ENCODE measurements at regions not wholly inside any gene's neighbourhood (a gene's known extent, or its start where the extent isn't known, plus 50 kb on each side); places are given as distances from the start of the nearest gene placed in this dataset.

DNA sequence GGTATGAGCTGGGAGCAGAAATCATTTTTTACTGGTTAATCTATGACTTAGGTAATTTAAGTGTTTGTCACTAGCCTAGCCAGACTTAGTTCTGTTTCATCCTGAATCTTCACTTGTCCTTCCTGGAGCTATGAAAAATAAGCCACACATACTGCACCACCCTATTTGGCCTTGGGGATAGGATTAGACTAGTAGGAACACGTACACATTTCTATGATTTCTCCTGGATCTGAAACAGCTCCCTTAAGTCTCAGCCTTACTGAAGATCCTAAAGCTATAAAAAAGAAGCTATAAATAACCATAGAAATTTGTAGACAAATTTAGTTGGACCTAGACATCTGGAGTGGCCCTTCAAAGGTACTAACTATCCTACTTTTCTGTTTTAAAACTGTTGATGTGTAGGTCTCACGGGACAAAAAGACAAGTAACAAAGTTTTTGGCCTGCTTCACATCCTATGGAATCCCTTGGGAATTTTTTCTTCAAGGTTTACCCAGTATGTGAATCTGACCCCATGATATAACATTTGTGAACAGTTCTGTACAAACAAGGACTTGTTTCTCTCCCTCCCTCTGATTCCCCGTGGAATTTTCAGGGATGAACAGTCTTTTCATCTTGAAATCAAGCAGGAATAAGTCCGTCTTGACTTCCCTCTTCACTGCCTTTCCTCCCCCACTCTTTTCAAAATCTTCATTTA is 275.0 kb downstream of the FAM76B start:
- no peak for DNase-seq (ENCODE audit: low read depth)

- peak; percentile 55 for DNase-seq (ENCODE audit: low read depth)
Observed at GRCh38 chr11:95512682-95513081, 276.9 kb downstream of the FAM76B start.

GRCh38 chr11:95512177-95512576 is 277.4 kb downstream of the FAM76B start:
- DNase-seq (ENCODE audit: low read depth): peak; percentile 23

- DNase-seq (ENCODE audit: low read depth): no peak
Observed at GRCh38 chr11:95508219-95508890, 277.4 kb upstream of the SESN3 start.

GRCh38 chr11:95507794-95508193 is 276.8 kb upstream of the SESN3 start:
- DNase-seq (ENCODE audit: low read depth): no peak

- no peak for DNase-seq (ENCODE audit: low read depth)
Observed at GRCh38 chr11:95506777-95507176, 275.8 kb upstream of the SESN3 start.

GRCh38 chr11:95505927-95506426 is 275.0 kb upstream of the SESN3 start:
- DNase-seq (ENCODE audit: low read depth): peak; percentile 4

GRCh38 chr11:95503047-95503446 is 272.0 kb upstream of the SESN3 start:
- no peak for DNase-seq (ENCODE audit: low read depth)

DNA sequence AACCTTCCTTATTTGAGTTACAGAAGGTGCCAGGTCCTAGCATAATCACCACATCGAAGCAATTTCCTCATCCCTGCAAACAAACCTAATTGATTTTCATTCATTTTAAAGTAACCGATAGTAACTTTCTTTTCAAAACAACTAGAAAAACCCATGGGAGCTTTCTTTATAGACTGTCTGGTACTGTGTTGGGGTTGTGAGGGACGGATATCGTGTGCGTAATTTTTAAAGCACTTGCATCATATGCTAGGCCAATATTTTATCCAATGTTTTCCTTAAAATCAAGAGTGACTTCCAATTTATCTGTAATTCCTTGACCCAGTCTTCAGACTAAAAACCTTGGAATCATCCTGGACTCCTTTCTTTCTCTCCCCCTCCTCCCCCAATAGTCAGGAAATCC is 271.5 kb upstream of the SESN3 start:
- no peak for DNase-seq (ENCODE audit: low read depth)

DNA sequence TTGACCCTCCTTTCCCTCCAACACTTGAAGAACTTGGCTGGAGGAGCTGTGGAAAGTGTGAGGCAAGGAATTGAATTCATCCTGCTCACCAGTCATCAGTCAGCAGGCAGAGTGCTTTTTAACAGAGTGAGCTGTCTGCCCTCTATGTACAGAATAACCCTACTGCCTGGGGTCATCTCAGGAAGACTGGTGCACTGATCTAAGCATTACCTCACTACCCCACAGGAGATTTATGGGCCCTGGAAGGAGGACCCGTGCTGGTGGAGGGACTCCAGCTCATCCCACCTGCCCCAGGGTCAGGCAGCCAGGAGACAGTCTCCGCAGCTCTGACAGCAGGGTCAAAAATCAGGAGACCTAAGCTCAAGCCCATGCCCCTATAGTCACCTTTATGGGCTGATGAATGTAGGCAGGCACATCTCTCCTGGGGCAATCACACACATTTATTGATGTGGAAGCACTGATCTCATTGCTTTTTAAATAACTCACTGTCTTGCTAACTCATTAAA is 270.8 kb upstream of the SESN3 start:
- DNase-seq (ENCODE audit: low read depth): no peak

DNA sequence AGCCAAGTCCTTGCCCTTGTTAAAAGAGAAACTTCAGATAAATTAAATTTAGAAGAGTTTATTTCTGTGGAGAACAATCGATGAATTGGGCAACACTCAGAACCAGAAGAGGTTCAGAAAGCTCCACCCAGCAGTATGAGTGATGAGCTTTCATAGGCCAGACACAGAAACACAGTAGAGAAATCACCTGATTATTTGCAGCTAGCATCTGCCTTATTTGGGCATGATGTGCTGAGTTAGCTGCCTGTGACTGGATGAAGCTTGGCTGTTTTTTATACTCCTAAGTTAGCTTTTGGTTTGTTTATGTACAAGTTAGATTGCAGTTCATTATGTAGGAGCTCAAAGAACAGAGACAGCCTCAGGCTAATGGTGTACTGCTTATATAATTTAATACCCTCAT is 269.5 kb upstream of the SESN3 start:
- DNase-seq (ENCODE audit: low read depth): no peak

DNA sequence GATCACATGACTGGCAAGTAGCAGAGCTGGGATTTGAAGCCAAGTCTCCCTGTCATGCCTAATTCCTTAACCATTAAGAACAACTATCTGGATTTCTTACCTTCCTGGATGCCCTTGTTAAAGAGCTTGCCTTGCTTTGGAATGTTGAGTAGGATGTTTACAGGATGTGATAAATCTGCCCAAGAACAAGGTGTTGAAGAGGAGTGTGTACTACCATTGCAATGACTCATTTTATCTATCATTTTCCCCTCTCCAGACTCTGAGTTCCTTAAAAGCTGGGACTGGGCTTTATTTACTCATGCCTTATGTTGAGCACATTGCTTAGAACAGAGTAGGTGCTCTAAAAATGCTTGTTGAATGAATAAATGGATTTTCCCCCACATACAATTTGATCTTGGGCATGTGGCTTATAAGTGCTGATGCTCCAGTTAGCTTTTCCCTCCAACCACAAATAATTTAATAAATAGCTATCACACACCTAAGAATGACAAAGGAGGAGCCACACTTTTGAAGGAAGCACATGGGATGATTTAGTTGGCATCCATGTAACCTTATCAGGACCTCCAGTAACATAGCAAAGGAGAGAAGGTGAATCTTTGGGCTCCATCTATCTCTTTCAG is 268.6 kb upstream of the SESN3 start:
- peak; percentile 5 for DNase-seq (ENCODE audit: low read depth)

GRCh38 chr11:95498722-95499425 is 267.9 kb upstream of the SESN3 start:
- DNase-seq (ENCODE audit: low read depth): no peak

GRCh38 chr11:95496901-95497300 is 265.9 kb upstream of the SESN3 start:
- no peak for DNase-seq (ENCODE audit: low read depth)

GRCh38 chr11:95495706-95496105 is 264.7 kb upstream of the SESN3 start:
- DNase-seq (ENCODE audit: low read depth): no peak

- no peak for DNase-seq (ENCODE audit: low read depth)
Observed at GRCh38 chr11:95494856-95495255, 263.9 kb upstream of the SESN3 start.

DNA sequence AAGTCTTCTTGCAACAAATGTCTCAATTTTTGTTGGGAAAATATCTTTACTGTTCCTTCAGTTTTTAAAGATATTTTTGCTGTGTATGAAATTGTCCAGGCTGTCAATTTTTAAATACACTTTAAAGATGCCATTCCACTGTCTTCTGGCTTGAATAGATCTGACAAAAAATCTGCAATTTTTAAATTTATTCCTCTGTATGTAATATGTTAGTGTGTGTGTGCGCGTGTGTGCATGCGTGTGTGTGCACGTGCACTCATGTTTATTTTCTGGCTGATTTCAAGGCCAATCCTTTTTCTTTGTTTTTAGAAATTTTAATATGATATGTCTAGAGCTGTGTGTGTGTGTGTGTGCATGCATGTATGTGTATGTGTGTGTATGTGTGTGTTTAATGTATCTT is 263.2 kb upstream of the SESN3 start:
- DNase-seq (ENCODE audit: low read depth): no peak

DNA sequence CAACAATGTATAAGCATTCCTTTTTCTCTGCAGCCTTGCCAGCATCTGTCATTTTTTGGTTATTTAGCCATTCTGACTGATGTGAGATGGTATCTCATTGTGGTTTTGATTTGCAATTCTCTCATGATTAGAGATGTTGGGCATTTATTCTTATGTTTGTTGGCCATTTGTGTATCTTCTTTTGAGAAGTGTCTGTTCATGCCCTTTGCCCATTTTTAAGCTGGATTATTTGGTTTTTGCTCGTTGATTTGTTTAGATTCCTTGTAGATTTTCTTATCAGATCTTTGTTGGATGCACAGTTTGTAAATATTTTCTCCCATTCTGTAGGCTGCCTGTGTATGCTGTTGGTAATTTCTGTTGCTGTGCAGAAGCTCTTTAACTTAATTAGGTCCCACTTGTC is 259.6 kb upstream of the SESN3 start:
- DNase-seq (ENCODE audit: low read depth): no peak

DNA sequence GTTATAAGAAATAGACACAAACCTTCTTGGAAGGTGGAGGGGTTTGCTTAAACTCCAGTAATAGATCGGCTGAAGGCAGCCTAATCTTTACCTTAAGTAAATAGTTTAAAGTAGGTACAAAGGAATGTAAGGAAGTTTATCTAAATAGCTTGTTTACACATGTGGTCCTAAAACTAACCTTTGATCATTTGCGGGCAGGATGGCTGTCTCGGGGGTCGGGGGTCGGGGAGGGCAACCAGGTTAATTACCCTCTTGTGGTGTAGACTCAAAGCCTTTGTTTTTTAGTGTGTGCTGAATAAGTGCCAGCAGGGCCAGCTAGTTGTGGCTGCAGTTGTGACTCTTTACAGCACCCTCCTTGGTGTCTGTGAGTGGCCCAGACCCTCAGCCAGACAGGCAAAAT is 256.9 kb upstream of the SESN3 start:
- DNase-seq (ENCODE audit: low read depth): no peak

GRCh38 chr11:95487391-95487790 is 256.4 kb upstream of the SESN3 start:
- DNase-seq (ENCODE audit: low read depth): no peak

DNA sequence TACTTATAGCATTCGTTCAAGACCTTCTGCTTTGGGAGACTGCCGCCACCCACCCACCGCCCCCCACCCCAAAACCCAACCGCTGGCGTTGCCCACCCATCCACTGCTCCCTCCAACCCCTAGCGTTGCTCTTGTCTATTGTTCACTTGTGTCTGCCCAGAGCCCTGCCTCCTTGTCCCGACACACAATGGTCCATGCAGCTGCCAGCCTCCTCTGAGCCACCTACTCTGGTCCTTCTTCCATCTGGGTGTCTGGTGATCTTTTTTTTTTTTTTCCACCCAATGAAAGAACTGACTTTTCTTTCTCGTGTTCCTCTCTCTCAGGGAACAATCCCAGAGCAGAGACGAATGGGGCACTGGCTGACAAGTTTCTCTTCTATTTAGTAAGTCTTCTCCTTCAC is 256.0 kb upstream of the SESN3 start:
- no peak for DNase-seq (ENCODE audit: low read depth)

GRCh38 chr11:95486466-95486865 is 255.5 kb upstream of the SESN3 start:
- no peak for DNase-seq (ENCODE audit: low read depth)
